ENCODE measurements at regions not wholly inside any gene's neighbourhood (a gene's known extent, or its start where the extent isn't known, plus 50 kb on each side); places are given as distances from the start of the nearest gene placed in this dataset.

- no peak overlapping the region for H3K4me2 ChIP-seq (ENCODE audit: insufficient read depth, low read length)
- H3K36me3 ChIP-seq (ENCODE audit: insufficient read depth, low read length) = no peaks in the 10 kb centered on the region
- peaks cover 19% of the 10 kb centered on the region for H3K4me1 ChIP-seq (ENCODE audit: insufficient read depth, low read length)
- peaks cover 3% of the 10 kb centered on the region for H3K27me3 ChIP-seq (ENCODE audit: insufficient read depth, low read length)
- peak overlapping the region; percentile 10 for H3K27ac ChIP-seq (ENCODE audit: low read depth, low read length)
- no peak for TF ChIP-seq CTCF (IDR thresholded peaks at IDR 0.05; ENCODE audit: extremely low read depth, low read depth, low read length)
- H3K4me3 ChIP-seq (ENCODE audit: insufficient read depth, low read length) = no peak overlapping the region
- no peaks in the 10 kb centered on the region for H4K20me1 ChIP-seq (ENCODE audit: insufficient read depth, low read length)
- no peak for DNase-seq (ENCODE audit: insufficient read length, low spot score, missing footprints)
- H2AFZ ChIP-seq (ENCODE audit: low read length) = no peak overlapping the region
- H3K9me3 ChIP-seq (ENCODE audit: low read depth, low read length) = no peaks in the 10 kb centered on the region
- no peaks in the 10 kb centered on the region for H3K79me2 ChIP-seq (ENCODE audit: insufficient read depth, low read length)
These were observed 111.8 kb downstream of the TBXT start for GRCh38 chr6:166055801-166056200.

- Histone ChIP-seq H3K36me3 (ENCODE audit: insufficient read depth, low read length) (no peaks in the 10 kb centered on the region), H3K27me3 (ENCODE audit: insufficient read depth, low read length) (no peaks in the 10 kb centered on the region), H3K9me3 (ENCODE audit: low read depth, low read length) (no peaks in the 10 kb centered on the region), H2AFZ (ENCODE audit: low read length) (no peak overlapping the region), H3K4me3 (ENCODE audit: insufficient read depth, low read length) (no peak overlapping the region), H3K27ac (ENCODE audit: low read depth, low read length) (no peak overlapping the region), H4K20me1 (ENCODE audit: insufficient read depth, low read length) (no peaks in the 10 kb centered on the region), H3K79me2 (ENCODE audit: insufficient read depth, low read length) (no peaks in the 10 kb centered on the region), H3K4me2 (ENCODE audit: insufficient read depth, low read length) (no peak overlapping the region), H3K4me1 (ENCODE audit: insufficient read depth, low read length) (peaks cover 12% of the 10 kb centered on the region)
- no peak for TF ChIP-seq CTCF (IDR thresholded peaks at IDR 0.05; ENCODE audit: extremely low read depth, low read depth, low read length)
- no peak for DNase-seq (ENCODE audit: insufficient read length, low spot score, missing footprints)
These were observed 114.8 kb downstream of the TBXT start for GRCh38 chr6:166052837-166053236.

GRCh38 chr6:166050559-166050958, 117.1 kb downstream of the TBXT start:
- Histone ChIP-seq H3K27ac (ENCODE audit: low read depth, low read length) (no peak overlapping the region), H3K9me3 (ENCODE audit: low read depth, low read length) (no peaks in the 10 kb centered on the region), H3K27me3 (ENCODE audit: insufficient read depth, low read length) (no peaks in the 10 kb centered on the region), H2AFZ (ENCODE audit: low read length) (no peak overlapping the region), H3K4me3 (ENCODE audit: insufficient read depth, low read length) (no peak overlapping the region), H3K36me3 (ENCODE audit: insufficient read depth, low read length) (no peaks in the 10 kb centered on the region), H3K79me2 (ENCODE audit: insufficient read depth, low read length) (no peaks in the 10 kb centered on the region), H3K4me2 (ENCODE audit: insufficient read depth, low read length) (no peak overlapping the region), H4K20me1 (ENCODE audit: insufficient read depth, low read length) (no peaks in the 10 kb centered on the region), H3K4me1 (ENCODE audit: insufficient read depth, low read length) (peaks cover 10% of the 10 kb centered on the region)
- no peak for TF ChIP-seq CTCF (IDR thresholded peaks at IDR 0.05; ENCODE audit: extremely low read depth, low read depth, low read length)
- DNase-seq (ENCODE audit: insufficient read length, low spot score, missing footprints) = no peak

- Histone ChIP-seq H3K4me2 (ENCODE audit: insufficient read depth, low read length) (no peak overlapping the region), H2AFZ (ENCODE audit: low read length) (no peak overlapping the region), H3K4me3 (ENCODE audit: insufficient read depth, low read length) (no peak overlapping the region), H3K9me3 (ENCODE audit: low read depth, low read length) (no peaks in the 10 kb centered on the region), H3K79me2 (ENCODE audit: insufficient read depth, low read length) (no peaks in the 10 kb centered on the region), H3K4me1 (ENCODE audit: insufficient read depth, low read length) (peaks cover 16% of the 10 kb centered on the region), H3K27me3 (ENCODE audit: insufficient read depth, low read length) (no peaks in the 10 kb centered on the region), H3K36me3 (ENCODE audit: insufficient read depth, low read length) (no peaks in the 10 kb centered on the region), H3K27ac (ENCODE audit: low read depth, low read length) (peak overlapping the region; percentile 51), H4K20me1 (ENCODE audit: insufficient read depth, low read length) (no peaks in the 10 kb centered on the region)
- no peak for DNase-seq (ENCODE audit: insufficient read length, low spot score, missing footprints)
- TF ChIP-seq CTCF (IDR thresholded peaks at IDR 0.05; ENCODE audit: extremely low read depth, low read depth, low read length) = no peak
These were observed 120.7 kb downstream of the TBXT start for GRCh38 chr6:166046982-166047381.

Measured in osteoblast (primary cell).